Mesendoderm (in vitro differentiated cells): ENCODE measurements at regions not wholly inside any gene's neighbourhood (a gene's known extent, or its start where the extent isn't known, plus 50 kb on each side); places are given as distances from the start of the nearest gene placed in this dataset.

Experiments used
- DNase-seq: peaks from one replicate; pipeline ENCODE4 v3.0.0; 2013
- H2AK5ac ChIP-seq: 2 replicates; pipeline ENCODE4 v1.6.1; 2013; ENCODE audit warnings: low read length, inconsistent platforms
- H2BK120ac ChIP-seq: 2 replicates; pipeline ENCODE4 v1.6.1; 2013; ENCODE audit warnings: low read depth, mild to moderate bottlenecking, low read length, moderate library complexity, mixed read lengths
- H2BK15ac ChIP-seq: replicated peaks from 2 replicates; pipeline ENCODE4 v1.6.1; 2013; ENCODE audit warnings: low read depth, mild to moderate bottlenecking, moderate library complexity
- H2BK5ac ChIP-seq: 2 replicates; pipeline ENCODE4 v1.6.1; 2013; ENCODE audit warnings: low read length, inconsistent platforms
- H3K18ac ChIP-seq: 2 replicates; pipeline ENCODE4 v1.6.1; 2013; ENCODE audit warnings: mild to moderate bottlenecking, low read length, mixed read lengths
- H3K23ac ChIP-seq: one replicate; pipeline ENCODE4 v1.6.1; 2013; ENCODE audit warnings: low read length
- H3K27ac ChIP-seq: 2 replicates; pipeline ENCODE4 v1.5.1; 2013; ENCODE audit warnings: low read depth, mild to moderate bottlenecking, inconsistent platforms, low read length, moderate library complexity
- H3K27me3 ChIP-seq: 2 replicates; pipeline ENCODE4 v1.6.1; 2013; ENCODE audit warnings: low read length, control low read depth, mild to moderate bottlenecking, inconsistent platforms; ENCODE audit not compliant: insufficient read depth, poor library complexity
- H3K36me3 ChIP-seq: 2 replicates; pipeline ENCODE4 v1.6.1; 2013; ENCODE audit warnings: low read length, inconsistent platforms; ENCODE audit not compliant: control insufficient read depth, insufficient read depth
- H3K4ac ChIP-seq: one replicate; pipeline ENCODE4 v1.6.1; 2013; ENCODE audit warnings: low read depth, mild to moderate bottlenecking, low read length, moderate library complexity
- H3K4me1 ChIP-seq: 2 replicates; pipeline ENCODE4 v1.6.1; 2013; ENCODE audit warnings: low read depth, low read length, inconsistent platforms; ENCODE audit not compliant: control insufficient read depth
- H3K4me2 ChIP-seq: 2 replicates; pipeline ENCODE4 v1.6.1; 2013; ENCODE audit warnings: low read length
- H3K4me3 ChIP-seq: 2 replicates; pipeline ENCODE4 v1.5.1; 2013; ENCODE audit warnings: mild to moderate bottlenecking, low read length
- H3K56ac ChIP-seq: one replicate; pipeline ENCODE4 v1.6.1; 2013; ENCODE audit warnings: low read length
- H3K79me1 ChIP-seq: 2 replicates; pipeline ENCODE4 v1.6.1; 2013; ENCODE audit warnings: low read length, inconsistent platforms
- H3K79me2 ChIP-seq: 2 replicates; pipeline ENCODE4 v1.6.1; 2013; ENCODE audit warnings: mild to moderate bottlenecking, low read length; ENCODE audit not compliant: control insufficient read depth, insufficient read depth
- H3K9ac ChIP-seq: 2 replicates; pipeline ENCODE4 v1.6.1; 2013; ENCODE audit warnings: low read length, inconsistent platforms
- H4K5ac ChIP-seq: one replicate; pipeline ENCODE4 v1.6.1; 2013; ENCODE audit warnings: low read length
- H4K8ac ChIP-seq: one replicate; pipeline ENCODE4 v1.6.1; 2013; ENCODE audit warnings: low read depth, mild to moderate bottlenecking, control low read depth, low read length, moderate library complexity
- WGBS: extraction: QIAGEN DNeasy Blood & Tissue Kit; methylation state at CpG from one replicate; pipeline ENCODE4 v1.1.7; 2013; ENCODE audit warnings: low lambda C conversion rate, missing lambda C conversion rate; ENCODE audit not compliant: insufficient coverage; ENCODE audit errors: extremely low coverage; 5-methylcytosine and 5-hydroxymethylcytosine counted together

DNA sequence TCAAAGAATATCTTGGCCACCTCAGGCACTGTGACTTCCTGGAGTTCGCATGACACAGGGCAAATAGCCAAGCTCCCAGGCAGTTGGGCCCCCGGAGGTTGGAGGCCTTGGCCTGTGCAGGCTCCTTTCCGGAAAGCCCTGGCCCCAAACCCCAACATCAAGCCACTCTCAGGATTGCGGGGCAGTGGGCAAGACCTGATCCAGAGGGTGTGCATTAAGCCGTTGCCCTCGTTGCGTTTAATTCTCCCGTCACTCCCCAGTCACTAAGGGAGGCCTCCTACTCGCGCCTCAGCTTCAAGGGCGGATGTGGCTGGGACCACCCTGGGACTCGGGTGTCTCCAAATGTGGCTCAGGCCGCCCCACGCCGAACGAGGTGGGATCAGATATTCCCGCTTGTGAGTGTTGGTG, 60.1 kb downstream of the TMEM174 start:
- peak overlapping the region; percentile 90 for H3K4me2 ChIP-seq
- no peak overlapping the region for H2AK5ac ChIP-seq
- DNase-seq, result no peak
- peak overlapping the region; percentile 54 for H3K9ac ChIP-seq
- no peak overlapping the region for H3K4me3 ChIP-seq
- no peak overlapping the region for H4K5ac ChIP-seq
- WGBS, result no CpG with 5 or more reads among the region's 17 CpGs
- no peak overlapping the region for H3K4ac ChIP-seq
- H3K4me1 ChIP-seq, result peaks cover 6% of the 10 kb centered on the region
- H3K36me3 ChIP-seq, result no peaks in the 10 kb centered on the region
- H3K18ac ChIP-seq, result no peak overlapping the region
- H2BK15ac ChIP-seq, result no peak overlapping the region
- H3K23ac ChIP-seq, result no peak overlapping the region
- H3K56ac ChIP-seq, result peak overlapping the region; percentile 73
- no peak overlapping the region for H2BK5ac ChIP-seq
- H3K79me1 ChIP-seq, result no peaks in the 10 kb centered on the region
- H2BK120ac ChIP-seq, result no peak overlapping the region
- H3K79me2 ChIP-seq, result no peaks in the 10 kb centered on the region
- peaks cover 48% of the 10 kb centered on the region for H3K27me3 ChIP-seq
- no peak overlapping the region for H3K27ac ChIP-seq
- H4K8ac ChIP-seq, result no peak overlapping the region

DNA sequence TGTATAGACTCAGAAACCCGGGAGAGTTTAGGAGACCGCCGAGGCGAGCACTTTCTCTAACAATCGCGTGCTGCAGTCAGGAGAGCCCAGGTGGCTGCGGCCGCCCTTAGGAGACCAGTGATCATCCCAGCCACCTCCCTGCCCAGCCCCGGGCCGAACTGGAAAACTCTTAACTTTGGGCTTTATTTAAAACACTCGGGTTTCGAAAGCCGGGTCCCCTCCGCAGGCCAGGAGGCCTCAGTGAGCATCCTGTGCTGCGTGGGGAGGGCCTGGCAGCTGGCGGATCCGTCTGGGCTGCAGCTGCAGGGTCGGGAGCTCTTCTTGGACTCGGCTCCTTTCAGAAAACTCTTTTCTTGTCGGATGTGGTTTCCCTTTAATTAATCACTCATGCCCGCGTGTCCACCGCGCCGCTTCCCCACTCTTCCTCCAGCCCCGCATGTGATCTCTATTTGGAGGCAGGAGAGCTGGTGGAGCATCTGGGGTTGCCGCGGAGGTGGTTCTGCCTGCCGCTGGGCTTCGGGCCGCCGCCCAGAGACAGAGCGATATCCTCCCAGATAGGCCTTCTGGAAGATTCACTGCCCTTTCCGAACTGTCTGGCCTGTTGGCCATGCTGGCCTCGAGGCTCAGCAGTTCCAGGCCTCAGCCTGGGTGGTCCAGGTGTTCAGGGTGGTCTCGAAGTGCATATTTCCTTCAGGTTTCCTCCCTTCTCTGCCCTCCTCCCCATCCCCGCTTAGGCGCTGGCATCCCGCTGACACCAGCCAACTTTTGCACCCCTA, 59.5 kb downstream of the TMEM174 start:
- Histone ChIP-seq H3K56ac (peak overlapping the region; percentile 34), H4K8ac (no peak overlapping the region), H3K27me3 (peaks cover 48% of the 10 kb centered on the region), H3K4me2 (peak overlapping the region; percentile 25), H2BK120ac (no peak overlapping the region), H3K4me3 (no peak overlapping the region), H2BK15ac (no peak overlapping the region), H3K4ac (no peak overlapping the region), H3K79me1 (no peaks in the 10 kb centered on the region), H3K23ac (no peak overlapping the region), H3K4me1 (peaks cover 6% of the 10 kb centered on the region), H3K27ac (no peak overlapping the region), H3K36me3 (no peaks in the 10 kb centered on the region), H3K79me2 (no peaks in the 10 kb centered on the region), H3K18ac (no peak overlapping the region), H2AK5ac (no peak overlapping the region), H4K5ac (no peak overlapping the region), H3K9ac (peak overlapping the region; percentile 16), H2BK5ac (no peak overlapping the region)
- no CpG with 5 or more reads among the region's 39 CpGs for WGBS
- peak; percentile 43 for DNase-seq

DNA sequence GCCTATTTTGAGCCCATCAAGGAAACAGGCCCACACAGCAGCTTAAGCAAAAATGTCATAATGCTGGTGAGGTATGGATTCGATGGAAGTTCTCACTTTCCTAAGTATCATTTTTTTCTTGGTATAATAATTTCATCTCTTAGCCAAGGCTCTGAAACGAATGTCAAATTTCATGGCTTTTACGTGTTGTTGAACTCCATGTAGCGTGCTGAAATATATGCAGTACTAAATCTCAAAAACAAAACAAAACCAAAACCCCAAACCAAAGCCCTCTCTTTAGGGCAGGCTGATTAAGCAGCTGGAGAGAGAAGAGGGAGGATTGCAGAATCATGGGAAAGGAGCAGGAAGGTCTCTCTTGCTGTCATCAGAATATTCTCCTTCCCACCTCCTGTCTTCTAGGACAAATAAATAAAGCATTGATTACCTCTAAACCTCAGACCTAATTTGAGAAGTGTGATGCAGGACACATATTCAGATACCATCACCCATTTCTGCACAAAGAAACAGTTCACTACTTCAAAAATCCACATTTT, 58.3 kb downstream of the TMEM174 start:
- Histone ChIP-seq H3K4me3 (no peak overlapping the region), H2BK120ac (no peak overlapping the region), H2AK5ac (no peak overlapping the region), H3K23ac (no peak overlapping the region), H3K56ac (no peak overlapping the region), H3K27me3 (peaks cover 48% of the 10 kb centered on the region), H3K4ac (no peak overlapping the region), H3K27ac (no peak overlapping the region), H4K8ac (no peak overlapping the region), H3K36me3 (no peaks in the 10 kb centered on the region), H4K5ac (no peak overlapping the region), H2BK5ac (no peak overlapping the region), H3K79me2 (no peaks in the 10 kb centered on the region), H2BK15ac (no peak overlapping the region), H3K9ac (no peak overlapping the region), H3K18ac (no peak overlapping the region), H3K79me1 (no peaks in the 10 kb centered on the region), H3K4me1 (peaks cover 6% of the 10 kb centered on the region), H3K4me2 (no peak overlapping the region)
- no CpG with 5 or more reads among the region's 4 CpGs for WGBS
- DNase-seq, result no peak

DNA sequence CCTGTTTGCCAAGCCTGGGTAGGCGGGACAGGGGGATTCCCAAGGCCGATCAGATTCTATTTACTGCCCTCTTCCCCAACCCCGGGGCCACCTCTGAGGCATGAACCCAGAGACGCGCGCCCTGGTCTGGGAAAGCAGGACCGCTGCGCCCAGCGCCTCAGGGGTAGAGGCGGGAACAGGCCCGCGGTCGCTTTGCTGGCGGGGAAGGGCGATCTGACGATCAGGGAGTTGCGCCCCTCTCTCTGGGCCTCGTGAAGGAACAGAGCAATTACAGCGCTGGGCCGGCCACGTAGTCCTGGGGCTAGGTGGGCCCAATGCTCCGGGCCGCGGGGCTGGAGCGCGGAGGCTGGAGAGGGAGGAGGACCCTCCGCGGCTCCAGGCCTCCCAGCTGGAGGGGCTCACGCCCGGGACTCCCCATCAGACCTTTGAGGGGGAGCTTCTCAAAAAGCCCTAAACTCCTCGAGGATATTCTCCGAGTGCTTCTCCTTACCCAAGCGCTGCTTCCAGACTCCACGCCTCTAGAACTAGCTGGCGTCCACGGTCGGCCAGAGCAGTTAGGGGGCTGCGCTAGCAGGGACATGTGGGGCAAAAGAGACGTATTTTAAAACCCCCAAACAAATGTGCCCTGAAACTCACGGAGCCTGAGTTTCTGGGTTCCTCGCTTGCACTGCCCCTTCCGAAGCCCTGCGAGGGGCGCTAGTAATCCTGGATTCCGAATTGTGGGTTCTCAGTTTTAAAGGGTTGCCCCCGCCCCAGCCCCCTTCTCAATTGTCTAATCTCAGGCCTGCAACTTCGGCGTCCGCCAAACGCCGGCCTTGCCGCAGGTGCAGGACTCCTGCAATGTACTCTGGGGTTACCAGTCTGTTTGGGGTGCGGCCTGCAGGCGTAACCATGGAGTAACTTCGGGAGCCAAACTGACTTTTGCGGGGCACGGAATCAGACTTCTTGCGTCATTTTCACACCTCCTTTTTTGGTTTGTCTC, 57.6 kb downstream of the TMEM174 start:
- peak; percentile 51 for DNase-seq
- Histone ChIP-seq H3K4me3 (no peak overlapping the region), H3K4ac (no peak overlapping the region)

DNA sequence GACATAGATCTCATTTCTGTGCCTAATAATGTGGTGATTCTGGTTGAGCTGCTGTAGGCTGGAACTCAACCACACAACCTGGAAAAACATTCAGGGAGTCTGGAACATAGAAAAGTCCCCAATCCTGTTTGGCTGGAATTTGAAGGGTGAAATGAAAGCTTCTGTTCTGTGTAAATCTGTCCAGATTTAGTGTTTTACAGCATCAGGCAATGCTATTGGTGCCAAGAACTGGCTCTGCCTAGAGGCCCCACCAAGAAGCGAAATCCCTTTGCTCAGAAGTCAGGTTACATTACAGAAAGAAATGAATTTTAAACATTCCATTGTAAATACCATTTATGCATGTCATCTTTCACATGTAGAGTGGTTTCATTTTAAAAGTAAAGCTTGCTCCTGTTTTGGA, 56.3 kb downstream of the TMEM174 start:
- H4K5ac ChIP-seq, result no peak overlapping the region
- WGBS, result no CpG with 5 or more reads among the region's 1 CpG
- H2BK15ac ChIP-seq, result no peak overlapping the region
- no peak overlapping the region for H4K8ac ChIP-seq
- no peak overlapping the region for H3K27ac ChIP-seq
- H3K4ac ChIP-seq, result no peak overlapping the region
- no peak overlapping the region for H2AK5ac ChIP-seq
- DNase-seq, result no peak
- H3K18ac ChIP-seq, result no peak overlapping the region
- H3K36me3 ChIP-seq, result no peaks in the 10 kb centered on the region
- H3K4me2 ChIP-seq, result no peak overlapping the region
- peaks cover 43% of the 10 kb centered on the region for H3K27me3 ChIP-seq
- no peaks in the 10 kb centered on the region for H3K79me1 ChIP-seq
- H3K9ac ChIP-seq, result no peak overlapping the region
- no peak overlapping the region for H2BK5ac ChIP-seq
- H3K4me3 ChIP-seq, result no peak overlapping the region
- no peak overlapping the region for H3K23ac ChIP-seq
- H3K4me1 ChIP-seq, result peaks cover 6% of the 10 kb centered on the region
- H3K79me2 ChIP-seq, result no peaks in the 10 kb centered on the region
- no peak overlapping the region for H3K56ac ChIP-seq
- H2BK120ac ChIP-seq, result no peak overlapping the region

More for the DNA sequence above, 57.6 kb downstream of the TMEM174 start:
- Histone ChIP-seq H3K79me2 (no peaks in the 10 kb centered on the region), H3K27ac (no peak overlapping the region), H3K23ac (no peak overlapping the region), H3K9ac (peak overlapping the region; percentile 40), H2BK5ac (no peak overlapping the region), H4K8ac (no peak overlapping the region), H2BK15ac (no peak overlapping the region), H4K5ac (no peak overlapping the region), H3K4me1 (peaks cover 6% of the 10 kb centered on the region), H3K36me3 (no peaks in the 10 kb centered on the region), H3K56ac (peak overlapping the region; percentile 11), H3K4me2 (peak overlapping the region; percentile 30), H2BK120ac (no peak overlapping the region), H2AK5ac (no peak overlapping the region), H3K27me3 (peaks cover 48% of the 10 kb centered on the region), H3K18ac (no peak overlapping the region), H3K79me1 (no peaks in the 10 kb centered on the region)
- no CpG with 5 or more reads among the region's 58 CpGs for WGBS
